T-helper 2 cell treated with Interferon-gamma antibody and Interleukin-4, amounts not matched to agents 5 μg/mL and 100 μg/mL, for 36 hours (primary cell): ENCODE measurements at regions not wholly inside any gene's neighbourhood (a gene's known extent, or its start where the extent isn't known, plus 50 kb on each side); places are given as distances from the start of the nearest gene placed in this dataset.

ENCODE experiments used
- DNase-seq: peaks from one replicate; pipeline ENCODE4 v3.0.0; 2021; ENCODE audit warnings: low spot score
- H3K27ac Mint-ChIP-seq: one replicate; pipeline ENCODE4 v1.8.0; 2021; ENCODE audit warnings: mild to moderate bottlenecking, mixed read lengths
- H3K27me3 Mint-ChIP-seq: one replicate; pipeline ENCODE4 v1.8.0; 2021; ENCODE audit warnings: low read depth, mixed read lengths
- H3K36me3 Mint-ChIP-seq: one replicate; pipeline ENCODE4 v1.8.0; 2021; ENCODE audit warnings: low read depth, mixed read lengths
- H3K4me1 Mint-ChIP-seq: one replicate; pipeline ENCODE4 v1.8.0; 2021; ENCODE audit warnings: low read depth, mixed read lengths
- H3K4me3 Mint-ChIP-seq: one replicate; pipeline ENCODE4 v1.8.0; 2022; ENCODE audit warnings: mild to moderate bottlenecking, moderate library complexity, mixed read lengths
- H3K9me3 Mint-ChIP-seq: one replicate; pipeline ENCODE4 v1.8.0; 2021; ENCODE audit warnings: mixed read lengths

DNA sequence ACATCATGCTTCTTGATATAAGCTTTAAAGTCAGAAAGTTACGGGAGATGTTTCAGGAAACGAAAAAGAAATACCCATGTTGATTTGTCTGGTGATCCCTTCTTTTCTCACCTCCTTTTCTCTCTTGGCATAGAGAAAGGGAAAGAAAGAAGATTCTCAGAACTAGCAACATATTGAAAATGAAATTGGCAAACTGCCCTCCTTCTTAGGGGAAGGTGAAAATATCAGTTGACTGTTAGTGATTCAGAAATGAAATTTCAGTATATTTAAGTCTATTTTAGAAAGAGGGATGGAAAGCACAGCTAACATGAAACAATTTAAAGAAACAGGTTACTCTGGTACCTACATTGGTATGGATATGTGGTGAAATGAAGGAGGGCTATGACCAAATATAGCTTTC is 918.1 kb downstream of the METTL15 start:
- Mint-ChIP-seq H3K4me3 (no peak overlapping the region), H3K27me3 (no peaks in the 10 kb centered on the region), H3K9me3 (peaks cover 57% of the 10 kb centered on the region), H3K27ac (no peak overlapping the region), H3K36me3 (no peaks in the 10 kb centered on the region), H3K4me1 (no peaks in the 10 kb centered on the region)
- no peak for DNase-seq

DNA sequence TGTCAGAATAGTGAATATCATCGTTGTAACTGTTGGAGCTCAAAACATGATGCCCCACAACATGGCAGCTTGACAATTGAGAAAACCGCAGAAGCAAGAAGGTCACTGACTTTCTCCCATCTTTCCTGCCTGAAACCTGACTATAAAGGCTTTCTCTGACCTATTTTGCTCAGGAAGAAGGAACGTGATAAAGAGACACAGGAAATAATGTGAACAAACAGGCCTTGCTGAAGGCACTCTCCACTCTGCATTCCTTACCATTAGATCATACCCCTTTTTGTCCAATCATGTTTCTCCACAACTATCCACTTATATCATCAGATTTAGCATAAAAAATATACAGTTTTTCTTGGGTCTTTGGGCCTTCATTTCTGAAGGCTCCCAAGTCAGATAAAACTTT is 916.8 kb downstream of the METTL15 start:
- Mint-ChIP-seq H3K9me3 (peaks cover 61% of the 10 kb centered on the region), H3K4me1 (no peaks in the 10 kb centered on the region), H3K27me3 (no peaks in the 10 kb centered on the region), H3K4me3 (no peak overlapping the region), H3K36me3 (no peaks in the 10 kb centered on the region), H3K27ac (no peak overlapping the region)
- no peak for DNase-seq

DNA sequence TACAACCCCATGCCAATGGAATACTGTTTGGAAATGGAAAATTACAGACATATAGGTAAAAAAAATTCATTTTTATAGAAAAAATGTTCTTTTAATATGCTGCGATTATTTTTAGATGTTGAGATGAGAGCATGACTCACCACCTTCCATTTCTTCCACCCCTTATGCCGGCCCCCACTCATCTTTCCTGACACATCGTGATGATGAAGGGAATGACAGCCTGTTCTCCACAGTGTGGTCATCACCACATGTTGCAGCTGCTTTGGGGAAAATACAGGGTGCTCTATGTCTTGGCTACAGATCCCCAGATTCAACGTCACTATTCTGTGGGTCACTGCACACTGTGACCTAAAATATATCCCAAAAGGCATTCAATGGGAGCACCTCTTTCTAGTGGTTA is 916.2 kb downstream of the METTL15 start:
- H3K27ac Mint-ChIP-seq: no peak overlapping the region
- H3K9me3 Mint-ChIP-seq: peaks cover 64% of the 10 kb centered on the region
- no peaks in the 10 kb centered on the region for H3K36me3 Mint-ChIP-seq
- no peaks in the 10 kb centered on the region for H3K4me1 Mint-ChIP-seq
- no peak for DNase-seq
- H3K27me3 Mint-ChIP-seq: no peaks in the 10 kb centered on the region
- no peak overlapping the region for H3K4me3 Mint-ChIP-seq

- DNase-seq: no peak
- Mint-ChIP-seq H3K36me3 (no peaks in the 10 kb centered on the region), H3K27me3 (no peaks in the 10 kb centered on the region), H3K4me3 (no peak overlapping the region), H3K27ac (no peak overlapping the region), H3K9me3 (peaks cover 58% of the 10 kb centered on the region), H3K4me1 (no peaks in the 10 kb centered on the region)
Observed at GRCh38 chr11:29023761-29024160, 915.6 kb downstream of the METTL15 start.

GRCh38 chr11:29022676-29023075 is 914.5 kb downstream of the METTL15 start:
- Mint-ChIP-seq H3K36me3 (no peaks in the 10 kb centered on the region), H3K27ac (no peak overlapping the region), H3K4me3 (no peak overlapping the region), H3K27me3 (no peaks in the 10 kb centered on the region), H3K4me1 (no peaks in the 10 kb centered on the region), H3K9me3 (peaks cover 53% of the 10 kb centered on the region)
- no peak for DNase-seq

DNA sequence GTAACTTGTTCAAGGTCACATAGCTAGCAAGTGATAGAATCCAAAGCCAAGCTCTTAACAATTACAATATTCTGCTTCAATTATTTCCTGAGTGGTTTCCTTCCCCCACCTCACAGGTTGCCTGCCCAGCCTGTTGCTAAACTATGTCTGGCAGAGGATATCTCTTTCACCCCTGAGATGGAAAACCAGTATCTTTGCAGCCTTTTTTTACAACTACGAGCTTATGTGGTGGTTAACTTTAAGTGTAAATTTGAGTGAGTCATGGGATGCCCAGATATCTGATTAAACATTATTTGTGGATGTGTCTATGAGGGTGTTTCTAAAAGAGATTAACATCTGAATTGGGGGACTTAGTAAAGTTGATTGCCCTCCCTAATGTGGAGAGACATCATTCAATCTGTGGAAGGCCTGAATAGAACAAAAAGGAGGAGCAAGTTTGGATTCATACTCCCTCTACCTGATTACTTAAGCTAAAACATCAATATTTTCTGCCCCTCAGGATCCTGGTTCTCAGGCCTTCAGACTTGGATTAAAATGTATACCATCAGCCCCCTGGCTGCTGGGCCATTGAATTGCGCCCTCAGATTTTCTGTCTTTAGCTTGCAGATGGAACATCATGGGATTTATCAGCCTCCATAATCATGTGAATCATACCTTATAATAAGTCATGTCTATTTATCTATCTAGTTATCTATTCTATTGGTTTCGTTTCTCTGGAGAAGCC is 911.9 kb downstream of the METTL15 start:
- no peak overlapping the region for H3K4me3 Mint-ChIP-seq
- H3K9me3 Mint-ChIP-seq: peaks cover 42% of the 10 kb centered on the region
- no peak overlapping the region for H3K27ac Mint-ChIP-seq
- DNase-seq: no peak
- no peaks in the 10 kb centered on the region for H3K4me1 Mint-ChIP-seq
- no peaks in the 10 kb centered on the region for H3K27me3 Mint-ChIP-seq
- no peaks in the 10 kb centered on the region for H3K36me3 Mint-ChIP-seq

DNA sequence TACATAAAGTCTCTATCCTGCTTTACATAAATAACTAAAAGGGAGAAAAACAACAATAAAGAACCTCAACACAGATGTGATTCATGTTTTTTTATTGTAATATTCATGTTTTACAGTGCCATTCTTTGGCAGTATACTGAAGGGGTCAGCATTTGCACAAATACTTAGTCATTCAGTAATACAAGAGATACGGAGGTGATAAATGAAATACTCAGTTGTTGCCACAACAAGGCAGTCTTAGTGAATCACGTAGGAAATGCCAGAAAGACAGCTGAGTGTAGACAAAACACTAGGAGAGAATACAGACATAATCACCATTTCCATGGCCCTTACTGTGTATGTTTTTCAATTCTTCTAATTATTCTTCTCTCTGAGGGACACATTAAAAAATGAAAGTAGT is 910.4 kb downstream of the METTL15 start:
- DNase-seq: no peak
- H3K9me3 Mint-ChIP-seq: peaks cover 31% of the 10 kb centered on the region

DNA sequence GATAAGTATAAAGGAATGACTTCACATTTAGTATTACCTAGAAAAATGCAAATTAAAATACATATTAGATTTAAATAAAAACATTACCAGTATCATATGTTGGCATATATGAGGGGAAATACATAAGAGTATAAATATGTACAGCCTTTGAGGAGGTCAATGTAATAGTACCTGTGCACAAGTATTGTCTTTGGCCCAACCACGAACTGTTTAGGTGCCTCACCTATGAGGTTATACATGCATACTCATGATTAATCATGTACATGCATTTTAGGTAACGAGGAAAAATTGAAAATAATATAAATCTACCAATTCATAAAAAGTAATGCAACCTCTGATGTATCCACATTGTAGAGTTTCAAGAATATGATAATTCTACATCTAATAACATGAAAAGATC is 909.8 kb downstream of the METTL15 start:
- Mint-ChIP-seq H3K9me3 (peaks cover 26% of the 10 kb centered on the region), H3K36me3 (no peaks in the 10 kb centered on the region), H3K4me3 (no peak overlapping the region), H3K4me1 (no peaks in the 10 kb centered on the region), H3K27ac (no peak overlapping the region), H3K27me3 (no peaks in the 10 kb centered on the region)
- no peak for DNase-seq

More for the DNA sequence above, 910.4 kb downstream of the METTL15 start:
- H3K27ac Mint-ChIP-seq: no peak overlapping the region
- no peaks in the 10 kb centered on the region for H3K27me3 Mint-ChIP-seq
- no peak overlapping the region for H3K4me3 Mint-ChIP-seq
- no peaks in the 10 kb centered on the region for H3K4me1 Mint-ChIP-seq
- no peaks in the 10 kb centered on the region for H3K36me3 Mint-ChIP-seq

DNA sequence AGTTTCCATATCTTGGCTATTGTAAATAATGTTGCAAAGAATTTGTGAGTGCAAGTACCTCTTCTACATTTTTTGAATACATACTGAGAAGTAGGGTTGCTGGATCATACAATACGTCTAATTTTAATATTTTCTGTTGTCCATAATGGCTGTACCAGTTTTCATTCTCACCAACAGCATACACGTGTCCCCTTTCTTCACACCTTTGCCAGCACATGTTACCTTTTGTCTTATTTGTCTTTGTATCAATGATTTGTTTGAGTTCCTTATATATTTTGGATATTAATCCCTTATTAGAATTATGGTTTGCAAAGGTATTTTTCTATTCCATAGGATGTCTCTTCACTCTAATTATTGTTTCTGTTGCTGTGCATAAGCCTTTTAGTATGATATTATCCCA is 904.3 kb downstream of the METTL15 start:
- no peaks in the 10 kb centered on the region for H3K4me1 Mint-ChIP-seq
- H3K9me3 Mint-ChIP-seq: peaks cover 23% of the 10 kb centered on the region
- no peaks in the 10 kb centered on the region for H3K27me3 Mint-ChIP-seq

GRCh38 chr11:29009426-29009825 is 901.2 kb downstream of the METTL15 start:
- no peak for DNase-seq
- Mint-ChIP-seq H3K36me3 (no peaks in the 10 kb centered on the region), H3K9me3 (peaks cover 29% of the 10 kb centered on the region), H3K27ac (no peak overlapping the region), H3K4me3 (no peak overlapping the region), H3K4me1 (no peaks in the 10 kb centered on the region), H3K27me3 (no peaks in the 10 kb centered on the region)

More for the DNA sequence above, 904.3 kb downstream of the METTL15 start:
- no peak overlapping the region for H3K27ac Mint-ChIP-seq
- H3K4me3 Mint-ChIP-seq: no peak overlapping the region
- H3K36me3 Mint-ChIP-seq: no peaks in the 10 kb centered on the region
- DNase-seq: no peak

DNA sequence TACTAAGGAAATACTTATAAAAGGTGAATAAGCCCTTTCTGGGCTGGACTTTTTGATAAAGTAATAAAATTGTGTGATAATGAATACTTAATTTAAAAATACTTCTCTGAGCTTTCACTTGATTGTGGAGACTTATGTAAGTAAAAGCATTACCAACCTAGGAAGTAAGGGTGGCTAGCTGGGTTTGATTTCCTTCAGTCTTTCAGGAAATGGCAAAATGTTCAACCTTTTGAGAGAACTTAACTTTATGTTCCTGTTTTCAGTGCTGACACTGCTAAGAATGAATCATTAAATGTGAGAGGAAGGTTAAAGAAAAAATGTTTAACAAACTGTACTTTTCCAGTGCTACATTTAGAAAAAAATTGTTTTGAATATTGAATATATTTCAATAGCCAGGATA is 900.3 kb downstream of the METTL15 start:
- DNase-seq: no peak
- no peak overlapping the region for H3K4me3 Mint-ChIP-seq
- H3K27me3 Mint-ChIP-seq: no peaks in the 10 kb centered on the region
- no peaks in the 10 kb centered on the region for H3K4me1 Mint-ChIP-seq
- H3K36me3 Mint-ChIP-seq: no peaks in the 10 kb centered on the region
- H3K9me3 Mint-ChIP-seq: peaks cover 34% of the 10 kb centered on the region
- H3K27ac Mint-ChIP-seq: no peak overlapping the region

DNA sequence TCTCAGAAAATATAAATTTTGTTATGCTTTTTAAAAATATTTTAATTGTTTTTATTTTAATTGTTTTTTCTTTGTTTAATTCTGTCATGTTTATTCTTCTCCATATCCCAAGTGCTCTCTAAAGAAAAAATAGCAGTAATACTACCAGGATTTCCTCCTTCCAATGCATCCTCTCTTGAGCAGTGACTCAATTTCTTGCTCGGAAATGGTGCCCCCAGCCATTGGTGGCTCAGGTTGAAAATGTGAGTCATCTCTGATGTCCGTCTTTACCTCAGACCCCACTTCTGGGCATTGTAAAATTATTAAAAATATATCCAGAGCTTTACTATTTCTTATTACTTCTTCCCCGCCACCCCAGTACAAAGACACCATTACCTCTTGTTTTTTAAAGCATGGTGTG is 898.5 kb downstream of the METTL15 start:
- Mint-ChIP-seq H3K27ac (no peak overlapping the region), H3K27me3 (no peaks in the 10 kb centered on the region), H3K4me1 (no peaks in the 10 kb centered on the region), H3K36me3 (no peaks in the 10 kb centered on the region), H3K9me3 (peaks cover 31% of the 10 kb centered on the region), H3K4me3 (no peak overlapping the region)
- DNase-seq: no peak

GRCh38 chr11:29005401-29005980 is 897.3 kb downstream of the METTL15 start:
- Mint-ChIP-seq H3K4me1 (no peaks in the 10 kb centered on the region), H3K9me3 (peaks cover 31% of the 10 kb centered on the region), H3K27me3 (no peaks in the 10 kb centered on the region), H3K27ac (no peak overlapping the region), H3K4me3 (no peak overlapping the region), H3K36me3 (no peaks in the 10 kb centered on the region)
- DNase-seq: no peak

DNA sequence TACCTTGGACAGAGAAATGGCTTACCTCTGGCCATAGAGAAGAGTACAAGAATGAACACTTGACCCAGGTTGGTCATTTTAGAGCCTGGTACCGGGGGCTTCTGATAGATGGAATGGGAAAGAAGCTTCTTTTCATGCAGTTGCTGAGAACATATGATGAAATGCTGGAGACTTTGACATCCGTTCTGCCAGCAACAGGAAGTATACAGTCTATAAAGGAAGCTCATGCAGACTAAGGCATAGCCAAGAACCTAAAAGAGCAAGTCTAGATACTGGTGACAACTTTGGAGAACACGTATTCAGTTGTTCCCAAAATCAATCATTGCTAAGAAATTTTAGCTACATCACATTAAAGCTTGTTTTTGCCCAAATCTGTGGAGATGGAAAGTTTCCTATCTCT is 894.6 kb downstream of the METTL15 start:
- Mint-ChIP-seq H3K27me3 (no peaks in the 10 kb centered on the region), H3K4me3 (no peak overlapping the region), H3K27ac (no peak overlapping the region), H3K9me3 (peaks cover 27% of the 10 kb centered on the region), H3K4me1 (no peaks in the 10 kb centered on the region), H3K36me3 (no peaks in the 10 kb centered on the region)
- no peak for DNase-seq

DNA sequence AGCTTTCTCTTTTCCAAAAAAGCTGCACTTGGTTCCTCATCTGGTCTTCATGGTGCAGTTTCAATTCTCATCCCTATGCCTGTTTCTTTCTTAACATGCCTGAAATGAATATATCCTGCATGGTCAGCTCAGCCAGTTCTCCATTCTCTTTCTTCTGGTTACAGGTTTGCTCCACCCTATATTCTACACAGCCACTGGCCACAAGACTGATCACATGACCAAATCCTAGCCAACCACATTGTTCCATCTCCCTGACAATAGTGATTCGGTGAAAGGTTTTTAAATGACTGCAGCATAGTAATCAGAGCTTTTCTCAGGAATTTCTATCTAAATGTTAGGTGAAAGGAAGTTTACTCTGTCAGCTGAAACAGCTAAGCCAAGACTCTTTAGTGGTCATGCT is 891.4 kb downstream of the METTL15 start:
- Mint-ChIP-seq H3K4me1 (no peaks in the 10 kb centered on the region), H3K9me3 (peaks cover 28% of the 10 kb centered on the region), H3K27ac (no peak overlapping the region), H3K4me3 (no peak overlapping the region), H3K36me3 (no peaks in the 10 kb centered on the region), H3K27me3 (no peaks in the 10 kb centered on the region)
- DNase-seq: no peak
